ENCODE measurements at regions not wholly inside any gene's neighbourhood (a gene's known extent, or its start where the extent isn't known, plus 50 kb on each side); places are given as distances from the start of the nearest gene placed in this dataset.

DNA sequence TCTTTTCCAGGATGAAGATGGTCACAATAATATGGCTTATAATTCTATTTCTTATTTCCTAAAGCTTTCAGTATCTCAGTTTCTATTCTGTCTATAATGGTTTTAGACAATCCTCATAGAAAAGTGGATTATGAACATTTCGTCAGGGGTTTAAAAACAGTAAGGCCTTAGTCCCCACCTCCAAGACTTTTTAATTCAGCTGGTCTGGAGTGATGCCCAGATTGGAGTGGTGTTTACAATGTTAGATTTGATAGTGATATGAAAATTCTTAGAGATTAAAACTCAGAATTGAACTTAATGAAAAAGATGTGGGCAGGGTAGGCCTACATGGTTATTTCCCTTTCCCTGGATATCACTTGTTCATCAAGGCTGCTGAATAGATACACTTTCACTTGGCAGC, 1238.3 kb downstream of the SORCS3 start:
- no peak for DNase-seq (ENCODE audit: low read depth in 2 of 2)

DNA sequence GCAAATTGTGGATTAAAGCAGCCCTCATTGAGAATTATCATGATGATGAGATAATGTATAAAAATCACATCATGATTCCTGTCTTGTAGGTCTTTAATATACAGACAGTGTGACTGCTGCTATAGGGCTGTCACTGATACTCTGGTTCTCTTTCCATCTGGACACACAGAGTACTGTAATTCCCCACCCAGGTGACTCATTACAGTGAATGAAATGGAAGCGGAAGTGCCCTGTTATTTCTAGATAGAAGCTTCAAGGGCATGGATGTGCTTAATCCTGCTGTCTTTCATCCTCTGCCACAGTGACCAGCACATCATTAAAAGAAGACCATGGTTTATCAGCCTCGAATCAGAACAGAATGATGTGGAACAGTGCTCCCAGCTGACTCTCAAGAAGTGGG, 1234.0 kb downstream of the SORCS3 start:
- no peak for DNase-seq (ENCODE audit: low read depth in 2 of 2)

DNA sequence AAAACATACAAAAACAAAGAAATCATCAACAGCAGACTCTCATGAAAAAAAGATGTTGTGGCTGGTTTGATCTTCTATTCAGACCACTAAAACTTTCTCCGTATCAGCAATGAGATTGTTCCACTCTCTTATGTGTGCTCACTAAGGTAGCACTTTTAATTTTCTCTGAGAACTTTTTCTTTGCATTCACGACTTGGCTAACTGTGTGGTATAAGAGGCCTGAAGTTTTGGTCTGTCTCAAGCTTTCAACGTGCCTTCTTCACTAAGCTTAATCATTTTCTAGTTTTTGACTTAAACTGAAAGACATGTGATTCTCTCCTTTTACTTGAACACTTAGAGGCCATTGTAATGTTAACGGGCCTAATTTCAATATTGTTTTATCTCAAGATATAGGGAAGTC, 1231.6 kb downstream of the SORCS3 start:
- no peak for DNase-seq (ENCODE audit: low read depth in 2 of 2)

DNA sequence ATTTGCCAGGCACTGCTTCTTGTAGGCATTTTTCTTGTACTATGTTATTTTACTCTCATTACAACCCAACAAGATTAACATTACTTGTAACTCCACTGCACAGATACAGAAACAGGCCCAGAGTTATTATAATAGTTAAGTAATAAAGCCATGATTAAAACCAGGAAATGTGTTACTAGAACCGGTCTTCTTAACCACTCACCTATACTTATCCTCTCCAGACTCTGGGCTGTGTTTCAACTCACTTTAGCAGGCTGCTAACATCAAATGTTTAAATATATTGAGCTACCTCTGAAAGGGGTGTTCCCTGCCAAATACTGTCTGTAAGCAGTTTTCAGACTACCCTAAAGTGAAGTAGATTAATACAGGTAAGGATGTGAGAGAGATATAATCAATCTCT, 1227.8 kb downstream of the SORCS3 start:
- no peak for DNase-seq (ENCODE audit: low read depth in 2 of 2)

DNA sequence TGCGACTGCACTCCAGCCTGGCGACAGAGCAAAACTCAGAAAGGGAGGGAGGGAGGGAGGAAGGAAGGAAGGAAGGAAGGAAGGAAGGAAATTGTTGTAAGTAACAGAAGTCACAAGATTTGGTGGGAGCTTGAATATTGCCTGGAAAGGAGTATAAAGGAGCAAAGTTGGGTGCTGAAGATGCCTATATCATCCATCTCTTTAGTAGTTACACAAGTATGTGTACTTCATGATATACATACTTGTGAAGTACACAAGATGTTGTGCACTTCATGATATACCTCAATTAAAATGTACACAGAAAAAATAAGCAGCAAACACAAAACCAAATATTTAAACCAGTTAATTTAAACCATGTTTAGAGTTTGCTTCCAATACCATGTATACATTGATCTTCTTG, 1223.8 kb downstream of the SORCS3 start:
- no peak for DNase-seq (ENCODE audit: low read depth in 2 of 2)

DNA sequence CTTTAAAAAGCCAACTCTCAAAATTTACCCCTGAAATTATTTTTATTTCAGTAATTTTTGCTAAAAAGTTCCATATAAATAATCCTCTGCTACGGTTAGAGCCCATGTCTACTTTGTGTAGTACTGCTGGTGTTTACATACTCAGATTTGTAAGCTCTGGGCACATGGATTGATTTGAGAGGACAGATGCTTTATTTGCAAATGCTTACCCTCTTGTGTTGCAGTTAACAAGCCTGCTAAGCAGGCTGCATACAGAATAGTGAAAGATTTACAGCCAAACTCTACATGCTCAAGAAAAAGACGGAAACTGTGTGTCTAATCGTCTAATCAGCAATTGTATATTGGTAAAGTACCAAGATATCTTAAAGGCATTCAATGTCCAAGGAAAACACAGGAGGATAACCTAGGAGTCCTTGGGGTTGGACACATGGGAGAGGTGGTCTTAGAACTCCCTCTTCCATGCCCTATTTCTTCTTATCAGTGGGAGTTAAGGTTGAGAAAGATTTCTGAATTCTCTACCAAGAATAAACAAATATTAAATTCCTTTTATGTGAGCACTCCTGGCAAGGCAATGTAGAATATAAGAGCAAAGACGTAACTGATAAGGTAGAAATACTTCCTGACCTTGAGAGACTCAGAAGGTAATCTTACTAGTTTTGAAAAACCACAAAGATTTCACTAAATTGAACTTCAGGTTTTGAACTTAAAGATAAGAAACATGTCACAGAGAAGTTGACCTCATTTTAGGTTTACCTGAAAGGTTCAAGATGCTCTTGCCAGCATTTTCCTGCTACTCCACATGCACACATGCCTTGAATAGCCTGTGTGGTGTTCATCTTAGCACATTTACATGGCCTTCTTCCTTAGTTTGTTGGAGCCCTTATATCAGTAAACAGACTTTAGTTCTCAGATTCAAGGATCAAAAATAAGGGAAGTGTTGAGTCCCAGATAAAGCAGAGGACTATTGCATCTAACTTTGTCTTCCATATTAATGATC, 1216.5 kb downstream of the SORCS3 start:
- no peak for DNase-seq (ENCODE audit: low read depth in 2 of 2)

DNA sequence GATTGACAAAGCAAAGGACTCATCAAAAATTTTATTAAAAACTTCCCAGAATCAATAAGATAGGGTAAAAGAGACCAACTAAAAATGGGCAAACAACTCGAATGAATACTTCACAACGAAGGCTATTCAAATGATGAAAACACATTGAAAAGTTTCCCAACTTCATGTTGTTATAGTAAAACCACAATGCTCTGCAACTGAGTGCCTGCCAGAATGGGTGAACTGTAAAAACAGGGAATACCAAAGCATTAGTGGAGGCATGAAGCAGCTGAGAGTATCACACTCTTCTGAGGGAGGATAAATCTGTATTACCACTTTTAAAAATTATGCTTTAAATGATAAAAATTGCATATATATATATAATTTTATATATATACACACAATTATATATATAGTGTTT, 1214.7 kb downstream of the SORCS3 start:
- no peak for DNase-seq (ENCODE audit: low read depth in 2 of 2)

DNA sequence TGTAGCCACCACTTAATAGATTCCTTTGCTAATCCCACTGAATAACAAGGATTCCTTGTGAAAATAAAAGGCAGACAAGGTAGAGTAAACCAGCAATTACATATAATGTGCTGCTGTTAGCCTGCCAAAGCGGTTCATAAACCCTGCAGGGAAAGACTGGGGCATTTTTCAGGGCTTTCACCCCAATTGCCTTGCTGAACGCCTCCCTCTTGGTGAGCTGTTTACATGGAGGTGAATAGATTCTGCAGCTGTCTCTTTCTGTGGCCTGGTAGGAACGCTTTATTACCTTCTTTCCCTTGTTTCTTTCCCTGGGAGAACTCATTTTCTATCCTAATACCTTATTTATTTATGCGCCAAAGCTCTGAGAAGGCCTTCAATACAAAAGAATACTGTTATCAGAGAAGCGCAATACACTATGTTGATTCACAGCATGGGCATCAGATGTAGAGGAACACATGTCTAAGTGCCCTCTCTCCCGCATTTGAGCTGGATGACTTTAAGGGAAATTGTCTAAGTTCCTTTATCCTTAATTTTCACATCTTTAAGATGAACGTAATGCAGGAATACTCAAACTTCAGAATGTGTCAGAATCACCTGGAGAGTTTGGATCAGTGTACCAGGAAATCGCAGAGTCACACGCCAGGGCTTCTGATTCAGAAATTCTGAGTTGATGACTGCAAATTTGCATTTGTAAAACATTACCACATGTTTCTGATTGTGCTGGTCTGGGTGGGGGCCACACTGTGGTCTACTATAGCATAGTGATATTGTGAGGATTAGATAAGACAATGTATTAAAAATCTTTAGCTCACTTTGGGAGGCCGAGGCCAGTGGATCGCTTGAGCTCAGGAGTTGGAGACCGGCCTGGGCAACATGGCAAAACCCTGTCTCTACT, 1203.8 kb downstream of the SORCS3 start:
- DNase-seq (ENCODE audit: low read depth in 2 of 2), result no peak

DNA sequence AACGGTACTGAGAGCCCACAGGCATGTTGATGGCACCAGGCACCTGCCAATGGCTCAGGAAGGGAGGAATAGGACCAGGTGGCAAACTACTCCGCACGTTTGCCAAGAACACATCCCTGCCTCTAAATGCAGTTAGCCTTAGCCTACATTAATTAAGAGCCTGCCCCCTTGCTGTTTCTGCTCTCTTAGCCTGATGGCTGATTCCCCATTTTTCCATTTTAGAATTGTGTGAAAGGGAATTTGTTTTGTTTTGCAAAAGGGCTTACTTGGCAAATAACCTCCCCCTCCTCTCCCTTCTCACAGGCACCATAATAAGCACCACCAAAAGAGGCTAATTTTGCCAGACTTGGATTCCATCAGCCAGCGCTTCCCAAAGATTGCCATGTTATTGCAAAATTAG, 1203.2 kb downstream of the SORCS3 start:
- no peak for DNase-seq (ENCODE audit: low read depth in 2 of 2)

DNA sequence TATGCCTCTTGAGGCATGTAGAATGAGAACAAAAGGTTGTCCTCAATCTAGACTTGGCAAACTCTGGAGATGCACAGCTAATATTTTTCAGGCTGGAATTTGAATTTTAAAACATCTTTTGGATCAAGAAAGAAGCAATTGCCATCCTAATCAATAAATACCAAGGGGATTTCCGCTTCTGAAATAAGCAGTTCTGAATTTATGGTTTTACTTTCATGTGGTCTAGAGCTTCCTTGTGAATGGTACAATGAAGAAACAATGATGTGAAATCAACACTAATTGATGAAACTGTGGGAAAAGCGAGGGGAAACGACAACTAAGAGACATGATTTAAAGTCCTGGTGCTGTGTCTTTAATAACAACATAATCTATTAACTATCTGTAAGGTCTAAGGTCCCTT, 1202.7 kb downstream of the SORCS3 start:
- DNase-seq (ENCODE audit: low read depth in 2 of 2), result no peak

DNA sequence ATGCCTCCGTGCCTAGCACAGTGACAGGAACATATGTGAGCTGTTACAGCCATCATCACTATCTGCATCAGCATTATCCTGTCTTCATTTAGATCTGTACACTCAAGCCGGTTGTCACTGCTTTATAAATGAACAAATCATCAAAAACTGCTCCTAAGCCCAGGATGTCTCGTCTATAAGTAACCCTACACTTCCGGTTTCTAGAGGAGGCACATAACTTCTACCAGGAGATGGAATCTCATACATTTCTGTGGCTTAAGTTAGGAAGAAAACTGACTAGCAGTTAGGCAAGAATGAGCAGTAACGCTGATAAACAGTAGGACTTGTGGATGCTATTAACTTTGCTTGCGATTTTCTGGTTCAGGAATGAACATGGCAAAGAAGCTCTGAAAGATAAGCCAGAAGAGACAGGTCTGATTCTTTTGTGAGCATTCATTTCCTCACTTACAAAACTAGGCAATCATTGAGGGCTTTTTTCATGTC, 1199.2 kb downstream of the SORCS3 start:
- DNase-seq (ENCODE audit: low read depth in 2 of 2), result no peak

DNA sequence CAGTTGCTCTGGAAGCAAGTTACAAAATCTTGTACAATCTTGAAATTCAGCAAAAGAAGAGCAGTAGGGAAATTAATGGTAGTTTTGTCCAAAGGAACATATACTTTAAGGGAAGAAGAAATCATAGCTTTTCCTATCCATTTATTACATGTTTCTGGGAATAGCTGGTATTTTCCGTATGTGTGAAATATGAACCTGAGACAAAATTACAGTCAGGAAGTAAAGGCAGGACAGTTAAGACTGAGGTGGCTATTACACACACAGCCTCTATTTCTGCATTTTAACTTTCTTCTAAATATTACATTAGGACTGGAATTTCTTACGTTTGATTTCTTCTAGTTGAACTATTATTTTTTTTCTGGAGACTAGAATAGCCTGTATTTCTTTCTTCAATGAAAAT, 1197.3 kb downstream of the SORCS3 start:
- no peak for DNase-seq (ENCODE audit: low read depth in 2 of 2)

DNA sequence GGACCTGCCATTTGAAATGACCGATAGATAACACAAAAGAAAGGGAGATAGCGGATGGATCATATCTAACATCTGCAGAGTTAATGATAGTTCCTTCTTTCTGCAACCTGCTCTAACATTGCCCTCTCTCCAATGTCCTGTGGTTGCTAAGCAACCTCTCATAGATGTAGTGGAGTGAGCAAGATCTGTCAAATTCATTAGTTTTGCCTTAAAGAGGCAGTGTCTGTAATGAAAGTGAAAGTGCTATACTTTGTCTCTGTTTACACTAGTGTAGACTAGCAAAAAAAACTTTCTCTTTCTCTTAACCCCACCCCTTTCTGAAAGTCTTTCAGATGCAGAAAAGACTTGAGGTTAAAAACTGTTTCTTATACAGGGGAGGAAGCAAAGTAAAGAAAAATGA, 1196.9 kb downstream of the SORCS3 start:
- no peak for DNase-seq (ENCODE audit: low read depth in 2 of 2)

DNA sequence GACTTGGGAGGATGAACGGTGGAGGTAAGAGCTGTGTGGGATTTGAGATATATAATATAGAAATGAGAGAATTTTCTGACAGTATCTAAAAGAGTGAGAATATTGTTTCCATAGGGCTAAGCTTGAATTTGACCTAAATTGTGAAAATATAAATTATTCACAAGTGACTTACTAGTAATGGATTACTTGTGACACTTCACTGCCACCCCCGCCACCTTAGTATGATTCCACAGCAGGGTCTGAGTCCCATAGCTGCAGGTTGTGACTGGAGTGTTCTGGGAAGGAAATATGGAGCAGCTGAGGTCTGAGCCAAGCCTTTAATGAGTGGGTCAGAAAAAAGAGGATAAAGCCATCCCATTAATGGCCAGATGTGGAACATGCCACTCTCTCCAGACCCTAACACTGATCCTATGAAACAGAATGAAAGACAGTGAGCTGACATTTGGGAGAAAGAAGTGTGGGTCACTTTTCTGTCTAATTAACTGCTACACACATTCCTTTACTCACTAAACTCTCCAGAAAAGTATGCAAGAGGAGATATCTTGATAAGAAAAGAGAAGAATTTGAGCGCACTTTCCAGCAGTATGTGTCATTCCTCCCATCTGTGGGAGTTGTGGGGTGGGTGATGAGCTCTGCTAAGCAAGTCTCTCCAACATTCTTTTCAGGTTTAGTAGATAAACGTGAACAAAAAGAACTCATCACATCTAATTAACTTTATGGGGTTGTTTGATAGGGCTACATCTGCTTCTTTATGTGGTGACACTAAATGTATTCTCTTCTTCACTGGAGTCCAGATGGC, 1193.4 kb downstream of the SORCS3 start:
- DNase-seq (ENCODE audit: low read depth in 2 of 2), result no peak

DNA sequence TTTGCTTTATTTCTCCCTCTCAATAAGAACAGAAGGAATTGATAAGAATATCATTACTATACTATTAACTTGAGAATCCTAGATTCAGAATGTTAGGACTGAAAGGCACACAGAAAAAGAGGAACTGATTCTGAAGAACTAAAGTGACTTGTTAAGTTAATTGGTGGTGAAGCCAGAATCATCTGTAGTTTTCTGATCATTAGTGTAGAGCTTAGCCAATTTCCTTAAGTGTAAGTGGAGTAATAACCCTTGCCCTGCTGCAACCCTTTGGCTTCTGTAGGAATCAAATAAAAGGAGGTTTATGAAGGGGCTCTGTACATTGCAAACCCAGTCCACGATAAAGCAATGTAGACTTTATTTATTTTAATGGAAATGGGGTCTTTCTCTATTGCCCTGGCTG, 1186.0 kb downstream of the SORCS3 start:
- DNase-seq (ENCODE audit: low read depth in 2 of 2), result no peak

DNA sequence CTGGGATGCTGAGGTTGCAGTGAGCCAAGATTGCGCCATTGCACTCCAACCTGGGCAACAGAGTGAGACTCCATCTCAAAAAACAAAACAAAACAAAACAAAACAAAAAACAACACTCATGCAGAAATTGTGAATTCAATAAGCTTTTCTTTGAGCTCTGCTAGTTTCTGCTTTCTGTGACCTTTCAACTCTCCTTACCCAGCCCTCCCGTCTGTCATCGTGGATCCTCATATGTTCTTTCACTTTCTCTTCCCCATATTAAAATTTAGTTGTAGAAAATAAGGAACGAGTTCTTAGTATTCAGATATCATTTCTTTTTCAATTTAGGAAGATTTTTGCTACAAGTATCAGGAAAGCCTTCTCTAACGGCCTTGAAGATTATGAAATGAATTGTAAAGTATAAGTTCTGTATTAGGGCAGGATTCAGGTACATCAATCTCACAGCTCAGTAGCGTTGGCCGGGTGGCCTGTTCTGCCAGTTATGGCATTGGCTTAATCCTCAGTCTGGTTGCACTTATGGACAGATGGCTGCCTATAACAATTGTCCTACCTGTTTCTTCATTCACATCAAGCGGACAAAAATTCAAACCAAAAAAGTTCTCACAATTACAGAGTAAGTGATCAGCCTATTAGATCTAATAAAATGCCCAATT, 1167.0 kb downstream of the SORCS3 start:
- DNase-seq (ENCODE audit: low read depth in 2 of 2), result no peak

DNA sequence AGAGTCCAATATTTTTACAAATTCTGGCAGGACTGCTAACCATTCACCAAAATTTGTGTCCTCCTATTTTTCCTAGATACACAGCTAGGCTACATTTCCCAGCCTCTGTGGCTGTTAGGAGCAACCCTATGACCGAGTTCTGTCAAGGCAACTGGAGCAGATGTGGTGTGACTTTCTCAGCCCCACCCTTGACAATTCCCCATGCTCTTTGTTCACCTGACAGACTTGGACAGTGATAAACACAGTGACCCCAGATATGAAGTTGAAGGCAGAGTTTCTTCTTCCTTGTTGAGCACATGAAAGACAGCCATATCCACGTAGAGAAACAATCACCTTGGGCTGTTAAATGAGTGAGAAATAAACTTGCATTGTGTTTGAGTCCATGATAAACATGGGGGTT, 1162.1 kb downstream of the SORCS3 start:
- DNase-seq (ENCODE audit: low read depth in 2 of 2), result no peak

DNA sequence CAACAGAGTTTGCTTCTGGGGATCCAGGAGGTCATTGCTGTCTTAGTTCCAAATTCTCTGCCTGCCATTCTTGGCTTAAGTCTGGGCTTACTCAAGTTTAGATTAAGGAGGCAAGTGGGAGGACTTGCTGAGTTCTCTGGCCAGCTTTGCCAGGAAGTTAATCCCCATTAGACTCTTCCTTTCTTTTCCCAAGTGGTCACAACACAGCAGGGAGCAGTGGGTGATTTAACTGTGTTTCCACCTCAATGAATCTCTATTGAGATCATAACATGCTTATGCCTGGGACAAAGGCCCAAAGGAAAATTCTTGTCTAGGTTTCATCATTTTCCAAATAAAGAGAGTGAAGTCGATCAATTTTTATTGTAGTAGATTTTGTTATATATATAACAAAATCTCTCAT, 1159.6 kb downstream of the SORCS3 start:
- no peak for DNase-seq (ENCODE audit: low read depth in 2 of 2)

DNA sequence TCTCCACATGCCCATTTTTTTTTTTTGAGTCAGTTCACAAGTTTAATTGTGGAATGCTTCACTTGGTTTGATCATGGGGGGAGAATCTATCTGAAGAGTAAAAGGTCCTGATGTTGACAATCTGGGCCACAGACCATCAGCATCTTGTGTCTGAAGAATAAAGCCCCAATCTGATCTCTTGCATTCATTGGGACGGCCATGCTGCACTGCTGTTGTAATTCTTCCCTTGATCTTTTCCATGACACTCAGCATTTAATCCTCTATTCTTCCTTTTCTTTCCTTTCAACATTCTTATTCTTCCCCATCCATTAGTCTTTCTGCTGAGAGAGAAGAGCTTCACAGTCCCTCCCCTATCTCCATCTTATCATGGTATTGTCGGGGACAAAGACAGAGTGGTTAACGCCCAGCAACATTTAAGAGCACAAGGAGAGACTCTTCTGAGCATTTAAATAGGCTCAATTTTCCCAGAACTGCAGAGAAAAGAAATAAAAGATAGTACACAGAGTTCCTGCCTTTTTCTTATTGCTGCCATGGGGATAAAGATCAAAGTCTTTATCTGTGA, 1157.3 kb downstream of the SORCS3 start:
- DNase-seq (ENCODE audit: low read depth in 2 of 2), result no peak

DNA sequence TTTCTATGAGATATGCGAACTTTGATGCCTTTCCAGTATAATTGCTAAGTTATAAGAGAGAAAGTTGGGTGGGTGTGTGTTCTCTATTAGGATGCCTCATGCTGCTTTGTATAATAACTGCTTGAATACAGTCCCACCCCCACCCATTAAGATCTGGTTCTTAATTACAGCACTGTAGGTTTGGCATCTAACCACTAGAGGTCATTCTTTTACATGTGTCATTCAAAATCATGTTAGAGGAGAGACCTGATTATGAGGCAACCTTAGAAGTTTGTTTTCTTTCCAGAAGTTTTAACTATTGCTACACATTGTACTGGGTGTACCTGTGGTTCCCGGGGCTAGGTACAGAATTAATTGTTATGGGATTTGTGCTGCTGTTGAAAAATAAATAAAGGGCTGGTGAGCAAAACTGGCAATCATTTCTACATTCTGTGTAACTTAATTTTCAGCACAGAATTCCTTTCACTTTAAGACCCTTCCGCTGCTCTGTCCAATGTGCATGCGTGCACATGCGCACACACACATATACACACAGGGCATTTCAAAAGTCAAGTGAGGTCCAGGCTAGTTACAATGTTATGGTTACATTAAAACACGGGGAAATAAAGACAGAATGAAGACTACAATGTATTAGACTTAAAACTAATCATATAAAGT, 1156.3 kb downstream of the SORCS3 start:
- no peak for DNase-seq (ENCODE audit: low read depth in 2 of 2)

Measured in stimulated activated CD4-positive, alpha-beta T cell treated with anti-CD3 and anti-CD28 coated beads, Interleukin-4, amount 100 ng/mL, for 48 hours (primary cell).